Uterus (tissue), 2 donors: ENCODE measurements at regions not wholly inside any gene's neighbourhood (a gene's known extent, or its start where the extent isn't known, plus 50 kb on each side); places are given as distances from the start of the nearest gene placed in this dataset.

Experiments used
- POLR2A ChIP-seq, 2 donors: fragments of 450-650 bp; IDR thresholded peaks; one replicate each; pipeline ENCODE4 v1.6.1; 2016; ENCODE audit warnings: antibody characterized with exemption in 2 of 2, mild to moderate bottlenecking in 1 of 2, moderate library complexity in 1 of 2
- TF ChIP-seq, protein P1 (sequence below), 4 experiments: fragments of 200-600 bp in 2 of 4; fragments of 450-650 bp in 2 of 4; sonication (generic) in 2 of 4; IDR thresholded peaks; one replicate each; pipeline ENCODE4 v1.5.1; 2016 to 2019; ENCODE audit warnings: antibody characterized with exemption in 4 of 4, mild to moderate bottlenecking in 2 of 4, moderate library complexity in 1 of 4

GRCh38 chr16:86073763-86074493 is 175.0 kb downstream of the IRF8 start:
- no peak for TF ChIP-seq POLR2A (IDR thresholded peaks at IDR 0.05)
- TF ChIP-seq, protein P1, sequence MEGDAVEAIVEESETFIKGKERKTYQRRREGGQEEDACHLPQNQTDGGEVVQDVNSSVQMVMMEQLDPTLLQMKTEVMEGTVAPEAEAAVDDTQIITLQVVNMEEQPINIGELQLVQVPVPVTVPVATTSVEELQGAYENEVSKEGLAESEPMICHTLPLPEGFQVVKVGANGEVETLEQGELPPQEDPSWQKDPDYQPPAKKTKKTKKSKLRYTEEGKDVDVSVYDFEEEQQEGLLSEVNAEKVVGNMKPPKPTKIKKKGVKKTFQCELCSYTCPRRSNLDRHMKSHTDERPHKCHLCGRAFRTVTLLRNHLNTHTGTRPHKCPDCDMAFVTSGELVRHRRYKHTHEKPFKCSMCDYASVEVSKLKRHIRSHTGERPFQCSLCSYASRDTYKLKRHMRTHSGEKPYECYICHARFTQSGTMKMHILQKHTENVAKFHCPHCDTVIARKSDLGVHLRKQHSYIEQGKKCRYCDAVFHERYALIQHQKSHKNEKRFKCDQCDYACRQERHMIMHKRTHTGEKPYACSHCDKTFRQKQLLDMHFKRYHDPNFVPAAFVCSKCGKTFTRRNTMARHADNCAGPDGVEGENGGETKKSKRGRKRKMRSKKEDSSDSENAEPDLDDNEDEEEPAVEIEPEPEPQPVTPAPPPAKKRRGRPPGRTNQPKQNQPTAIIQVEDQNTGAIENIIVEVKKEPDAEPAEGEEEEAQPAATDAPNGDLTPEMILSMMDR (IDR thresholded peaks at IDR 0.05), result no peak
